ENCODE measurements at regions not wholly inside any gene's neighbourhood (a gene's known extent, or its start where the extent isn't known, plus 50 kb on each side); places are given as distances from the start of the nearest gene placed in this dataset.

DNA sequence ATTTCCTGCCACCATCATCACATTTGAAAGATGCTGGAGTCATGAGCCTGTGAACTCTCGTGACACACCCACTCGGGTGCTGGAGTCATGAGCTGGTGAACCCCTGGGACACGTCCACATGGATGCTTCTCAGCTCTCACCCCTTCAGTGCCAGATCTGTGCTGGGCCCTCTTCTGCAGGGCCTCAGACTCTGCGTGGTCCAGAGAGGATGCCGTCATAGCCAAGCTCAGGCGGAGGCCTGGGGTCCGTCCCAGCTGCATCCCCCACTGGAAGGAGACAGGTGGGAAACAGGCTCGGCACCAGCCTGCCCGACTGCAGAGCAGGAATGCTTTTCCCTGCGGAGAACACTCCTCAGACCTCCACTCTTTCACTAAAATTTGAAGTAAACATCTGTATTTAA, 156.5 kb upstream of the PPP2R2D start:
- Histone ChIP-seq H3K4me3 (replicated peaks in 1 of 3; ENCODE audit: insufficient read depth in 1 of 3, low read depth in 2 of 3, low read length in 3 of 3) (no peak overlapping the region), H3K36me3 (replicated peaks in 1 of 2; ENCODE audit: control insufficient read depth in 1 of 2, insufficient read depth in 2 of 2, low read length in 2 of 2) (no peaks in the 10 kb centered on the region), H3K9ac (ENCODE audit: insufficient read depth, low read depth, low read length) (no peak overlapping the region), H3K9me3 (ENCODE audit: low read length) (no peaks in the 10 kb centered on the region), H2AFZ (ENCODE audit: low read length) (no peak overlapping the region), H3K4me1 (ENCODE audit: insufficient read depth, low read length) (peaks cover 14% of the 10 kb centered on the region), H3K27ac (ENCODE audit: extremely low read length, insufficient read depth, low read length) (no peak overlapping the region), H3K27me3 (ENCODE audit: control insufficient read depth in 1 of 2, insufficient read depth in 2 of 2, low read length in 2 of 2) (peaks cover 2 to 10% of the 10 kb centered on the region in 2 experiments; a peak in 1 of 5 replicates), H3K79me2 (ENCODE audit: insufficient read depth, low read length) (no peaks in the 10 kb centered on the region), H4K20me1 (ENCODE audit: insufficient read depth, low read length) (no peaks in the 10 kb centered on the region), H3K4me2 (ENCODE audit: low read depth, low read length) (no peak overlapping the region)
- DNase-seq (ENCODE audit: low spot score) (no peak), ATAC-seq (no peak), FAIRE-seq (no peak)
- 40% methylated on average over 9 of the region's 10 CpGs for WGBS (ENCODE audit: low lambda C conversion rate)
- POLR2A ChIA-PET = no interaction called here
- in situ Hi-C loops (cut with HindIII; ENCODE audit: extremely low pct_ligation_motif_present, low pct_unique_long_range_greater_than_20kb) = no loop called here
- CTCF ChIA-PET (ENCODE audit: low intra/inter-chr PET ratio, low total read pairs) = no interaction called here
- intact Hi-C loops (cut with micrococcal nuclease; ENCODE audit: unreplicated experiment) = no loop called here
- TF ChIP-seq, protein P1, sequence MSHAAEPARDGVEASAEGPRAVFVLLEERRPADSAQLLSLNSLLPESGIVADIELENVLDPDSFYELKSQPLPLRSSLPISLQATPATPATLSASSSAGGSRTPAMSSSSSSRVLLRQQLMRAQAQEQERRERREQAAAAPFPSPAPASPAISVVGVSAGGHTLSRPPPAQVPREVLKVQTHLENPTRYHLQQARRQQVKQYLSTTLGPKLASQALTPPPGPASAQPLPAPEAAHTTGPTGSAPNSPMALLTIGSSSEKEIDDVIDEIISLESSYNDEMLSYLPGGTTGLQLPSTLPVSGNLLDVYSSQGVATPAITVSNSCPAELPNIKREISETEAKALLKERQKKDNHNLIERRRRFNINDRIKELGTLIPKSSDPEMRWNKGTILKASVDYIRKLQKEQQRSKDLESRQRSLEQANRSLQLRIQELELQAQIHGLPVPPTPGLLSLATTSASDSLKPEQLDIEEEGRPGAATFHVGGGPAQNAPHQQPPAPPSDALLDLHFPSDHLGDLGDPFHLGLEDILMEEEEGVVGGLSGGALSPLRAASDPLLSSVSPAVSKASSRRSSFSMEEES (CRISPR knock-in tag; IDR thresholded peaks at IDR 0.05) = no peak
- TF ChIP-seq SNRNP70 (IDR thresholded peaks at IDR 0.05; ENCODE audit: low read depth, low read length) = no peak
- TF ChIP-seq SKI (IDR thresholded peaks at IDR 0.05; ENCODE audit: partially characterized antibody) = no peak
- no peak for TF ChIP-seq ZNF775 (CRISPR knock-in tag; IDR thresholded peaks at IDR 0.05; ENCODE audit: borderline replicate concordance)
- no peak for TF ChIP-seq RAD21 (CRISPR knock-in tag; IDR thresholded peaks at IDR 0.05)
- TF ChIP-seq, protein P2, sequence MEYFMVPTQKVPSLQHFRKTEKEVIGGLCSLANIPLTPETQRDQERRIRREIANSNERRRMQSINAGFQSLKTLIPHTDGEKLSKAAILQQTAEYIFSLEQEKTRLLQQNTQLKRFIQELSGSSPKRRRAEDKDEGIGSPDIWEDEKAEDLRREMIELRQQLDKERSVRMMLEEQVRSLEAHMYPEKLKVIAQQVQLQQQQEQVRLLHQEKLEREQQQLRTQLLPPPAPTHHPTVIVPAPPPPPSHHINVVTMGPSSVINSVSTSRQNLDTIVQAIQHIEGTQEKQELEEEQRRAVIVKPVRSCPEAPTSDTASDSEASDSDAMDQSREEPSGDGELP (IDR thresholded peaks at IDR 0.05; ENCODE audit: borderline replicate concordance, low read depth) = no peak
- no peak for TF ChIP-seq ZNF33B (CRISPR knock-in tag; IDR thresholded peaks at IDR 0.05)
- TF ChIP-seq ZNF329 (CRISPR knock-in tag; IDR thresholded peaks at IDR 0.05; ENCODE audit: low read depth) = no peak
- TF ChIP-seq, protein P3, sequence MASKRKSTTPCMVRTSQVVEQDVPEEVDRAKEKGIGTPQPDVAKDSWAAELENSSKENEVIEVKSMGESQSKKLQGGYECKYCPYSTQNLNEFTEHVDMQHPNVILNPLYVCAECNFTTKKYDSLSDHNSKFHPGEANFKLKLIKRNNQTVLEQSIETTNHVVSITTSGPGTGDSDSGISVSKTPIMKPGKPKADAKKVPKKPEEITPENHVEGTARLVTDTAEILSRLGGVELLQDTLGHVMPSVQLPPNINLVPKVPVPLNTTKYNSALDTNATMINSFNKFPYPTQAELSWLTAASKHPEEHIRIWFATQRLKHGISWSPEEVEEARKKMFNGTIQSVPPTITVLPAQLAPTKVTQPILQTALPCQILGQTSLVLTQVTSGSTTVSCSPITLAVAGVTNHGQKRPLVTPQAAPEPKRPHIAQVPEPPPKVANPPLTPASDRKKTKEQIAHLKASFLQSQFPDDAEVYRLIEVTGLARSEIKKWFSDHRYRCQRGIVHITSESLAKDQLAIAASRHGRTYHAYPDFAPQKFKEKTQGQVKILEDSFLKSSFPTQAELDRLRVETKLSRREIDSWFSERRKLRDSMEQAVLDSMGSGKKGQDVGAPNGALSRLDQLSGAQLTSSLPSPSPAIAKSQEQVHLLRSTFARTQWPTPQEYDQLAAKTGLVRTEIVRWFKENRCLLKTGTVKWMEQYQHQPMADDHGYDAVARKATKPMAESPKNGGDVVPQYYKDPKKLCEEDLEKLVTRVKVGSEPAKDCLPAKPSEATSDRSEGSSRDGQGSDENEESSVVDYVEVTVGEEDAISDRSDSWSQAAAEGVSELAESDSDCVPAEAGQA (IDR thresholded peaks at IDR 0.05; ENCODE audit: low read depth) = no peak
- TF ChIP-seq, protein P3 (CRISPR knock-in tag; IDR thresholded peaks at IDR 0.05; ENCODE audit: borderline replicate concordance) = no peak
- BruUV-seq (replicated peaks) = no TSS peak
